ENCODE measurements at regions not wholly inside any gene's neighbourhood (a gene's known extent, or its start where the extent isn't known, plus 50 kb on each side); places are given as distances from the start of the nearest gene placed in this dataset.

- Histone ChIP-seq H3K27me3 (ENCODE audit: low read depth) (no peaks in the 10 kb centered on the region), H3K4me1 (no peaks in the 10 kb centered on the region), H3K27ac (replicated peaks) (no peak overlapping the region), H3K36me3 (no peaks in the 10 kb centered on the region), H3K4me3 (no peak overlapping the region), H3K9me3 (replicated peaks) (no peaks in the 10 kb centered on the region)
- intact Hi-C loops (cut with micrococcal nuclease), result no loop called here
- TF ChIP-seq CTCF (IDR thresholded peaks at IDR 0.05; ENCODE audit: borderline replicate concordance), result no peak
- no peak for DNase-seq
Observed at GRCh38 chr2:220707261-220707660, 864.8 kb downstream of the EPHA4 start.

- Histone ChIP-seq H3K9me3 (replicated peaks) (no peaks in the 10 kb centered on the region), H3K4me3 (no peak overlapping the region), H3K27me3 (ENCODE audit: low read depth) (no peaks in the 10 kb centered on the region), H3K27ac (replicated peaks) (no peak overlapping the region), H3K36me3 (no peaks in the 10 kb centered on the region), H3K4me1 (no peaks in the 10 kb centered on the region)
- DNase-seq, result no peak
- intact Hi-C loops (cut with micrococcal nuclease), result no loop called here
- no peak for TF ChIP-seq CTCF (IDR thresholded peaks at IDR 0.05; ENCODE audit: borderline replicate concordance)
Observed at GRCh38 chr2:220708366-220708765, 863.7 kb downstream of the EPHA4 start.

GRCh38 chr2:220717283-220717682, 854.8 kb downstream of the EPHA4 start:
- Histone ChIP-seq H3K4me3 (no peak overlapping the region), H3K9me3 (replicated peaks) (no peaks in the 10 kb centered on the region), H3K27ac (replicated peaks) (no peak overlapping the region), H3K4me1 (no peaks in the 10 kb centered on the region), H3K36me3 (no peaks in the 10 kb centered on the region), H3K27me3 (ENCODE audit: low read depth) (no peaks in the 10 kb centered on the region)
- no peak for DNase-seq
- no peak for TF ChIP-seq CTCF (IDR thresholded peaks at IDR 0.05; ENCODE audit: borderline replicate concordance)
- intact Hi-C loops (cut with micrococcal nuclease), result no loop called here

GRCh38 chr2:220736778-220737177, 835.3 kb downstream of the EPHA4 start:
- Histone ChIP-seq H3K4me3 (no peak overlapping the region), H3K27ac (replicated peaks) (no peak overlapping the region), H3K4me1 (no peaks in the 10 kb centered on the region), H3K36me3 (no peaks in the 10 kb centered on the region), H3K27me3 (ENCODE audit: low read depth) (no peaks in the 10 kb centered on the region), H3K9me3 (replicated peaks) (peaks cover 26% of the 10 kb centered on the region)
- intact Hi-C loops (cut with micrococcal nuclease), result no loop called here
- TF ChIP-seq CTCF (IDR thresholded peaks at IDR 0.05; ENCODE audit: borderline replicate concordance), result no peak
- no peak for DNase-seq

- no peaks in the 10 kb centered on the region for H3K4me1 ChIP-seq
- peaks cover 16% of the 10 kb centered on the region for H3K9me3 ChIP-seq (replicated peaks)
- intact Hi-C loops (cut with micrococcal nuclease), result no loop called here
- no peak overlapping the region for H3K4me3 ChIP-seq
- no peaks in the 10 kb centered on the region for H3K36me3 ChIP-seq
- H3K27ac ChIP-seq (replicated peaks), result no peak overlapping the region
- TF ChIP-seq CTCF (IDR thresholded peaks at IDR 0.05; ENCODE audit: borderline replicate concordance), result no peak
- no peak for DNase-seq
- no peaks in the 10 kb centered on the region for H3K27me3 ChIP-seq (ENCODE audit: low read depth)
Observed at GRCh38 chr2:220743203-220743602, 828.9 kb downstream of the EPHA4 start.

- H3K4me3 ChIP-seq, result no peak overlapping the region
- H3K9me3 ChIP-seq (replicated peaks), result no peaks in the 10 kb centered on the region
- H3K27me3 ChIP-seq (ENCODE audit: low read depth), result no peaks in the 10 kb centered on the region
- DNase-seq, result no peak
- no peak for TF ChIP-seq CTCF (IDR thresholded peaks at IDR 0.05; ENCODE audit: borderline replicate concordance)
- H3K27ac ChIP-seq (replicated peaks), result no peak overlapping the region
- no peaks in the 10 kb centered on the region for H3K4me1 ChIP-seq
- intact Hi-C loops (cut with micrococcal nuclease), result no loop called here
- H3K36me3 ChIP-seq, result no peaks in the 10 kb centered on the region
Observed at GRCh38 chr2:220744861-220745260, 827.2 kb downstream of the EPHA4 start.
